Suprapubic skin (tissue), 3 donors: ENCODE measurements at regions not wholly inside any gene's neighbourhood (a gene's known extent, or its start where the extent isn't known, plus 50 kb on each side); places are given as distances from the start of the nearest gene placed in this dataset.

ENCODE experiments used
- CTCF ChIP-seq, 2 donors: fragments of 200-600 bp in 1 of 2; fragments of 450-650 bp in 1 of 2; sonication (generic) in 1 of 2; IDR thresholded peaks; one replicate each; pipeline ENCODE4 v1.5.1; 2016 to 2019; ENCODE audit warnings: antibody characterized with exemption in 2 of 2, mild to moderate bottlenecking in 1 of 2, moderate library complexity in 1 of 2
- POLR2A ChIP-seq, 2 donors: fragments of 450-650 bp; IDR thresholded peaks; one replicate each; pipeline ENCODE4 v1.6.1; 2017; ENCODE audit warnings: antibody characterized with exemption in 2 of 2, mild to moderate bottlenecking in 2 of 2, moderate library complexity in 2 of 2

DNA sequence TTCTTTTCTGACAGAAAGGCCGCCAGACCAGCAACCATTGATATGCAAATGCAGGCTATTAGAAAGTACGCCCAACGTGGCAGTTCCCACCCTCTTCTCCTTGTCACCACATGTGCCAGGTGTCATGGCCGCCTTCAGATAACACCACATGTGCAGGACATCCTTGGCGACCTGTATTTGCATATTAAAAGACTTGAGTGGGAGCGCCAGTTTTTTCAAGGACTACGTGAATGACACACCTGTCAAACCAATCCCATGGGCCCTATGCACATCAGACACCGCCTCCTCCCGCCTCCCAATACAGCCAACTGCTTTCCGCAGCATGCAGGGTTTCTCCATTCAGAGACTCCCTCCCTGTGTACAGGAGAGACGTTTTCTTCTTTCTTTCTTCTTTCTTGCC is 318.6 kb upstream of the FAR2 start:
- no peak for TF ChIP-seq POLR2A (IDR thresholded peaks at IDR 0.05)
- TF ChIP-seq CTCF (IDR thresholded peaks at IDR 0.05) = no peak
